Medulla oblongata (tissue), 1 donor: ENCODE measurements at regions not wholly inside any gene's neighbourhood (a gene's known extent, or its start where the extent isn't known, plus 50 kb on each side); places are given as distances from the start of the nearest gene placed in this dataset.
"Not testable (repeated sequence)": the region's sequence is repeated elsewhere in the genome, so short reads cannot be mapped to it uniquely, and the experiment has no call there.

Source experiments
- DNase-seq: peaks from one replicate; pipeline ENCODE4 v3.0.0-alpha.2; 2015; ENCODE audit errors: extremely low spot score

- DNase-seq: no peak
Measured at GRCh38 chr15:93362203-93362602, 273.2 kb upstream of the RGMA start.

GRCh38 chr15:93361703-93362102 lies 272.7 kb upstream of the RGMA start:
- DNase-seq: no peak

- DNase-seq: no peak
Measured at GRCh38 chr15:93360976-93361375, 272.0 kb upstream of the RGMA start.

GRCh38 chr15:93360318-93360717 lies 271.3 kb upstream of the RGMA start:
- no peak for DNase-seq

- no peak for DNase-seq
Measured at GRCh38 chr15:93359425-93360131, 270.6 kb upstream of the RGMA start.

GRCh38 chr15:93359060-93359408 lies 270.0 kb upstream of the RGMA start:
- DNase-seq: no peak

- DNase-seq: no peak
Measured at GRCh38 chr15:93358166-93359059, 269.4 kb upstream of the RGMA start.

- DNase-seq: no peak
Measured at GRCh38 chr15:93348711-93349545, 259.9 kb upstream of the RGMA start.

- no peak for DNase-seq
Measured at GRCh38 chr15:93347986-93348385, 259.0 kb upstream of the RGMA start.

- no peak for DNase-seq
Measured at GRCh38 chr15:93345981-93346380, 257.0 kb upstream of the RGMA start.

- DNase-seq: not testable (repeated sequence)
Measured at GRCh38 chr15:93343402-93343801, 254.4 kb upstream of the RGMA start.

- DNase-seq: no peak
Measured at GRCh38 chr15:93341164-93341563, 252.2 kb upstream of the RGMA start.

- no peak for DNase-seq
Measured at GRCh38 chr15:93340406-93340805, 251.4 kb upstream of the RGMA start.

- no peak for DNase-seq
Measured at GRCh38 chr15:93333796-93334195, 244.8 kb upstream of the RGMA start.

GRCh38 chr15:93333126-93333525 lies 244.1 kb upstream of the RGMA start:
- not testable (repeated sequence) for DNase-seq

GRCh38 chr15:93332168-93332553 lies 243.2 kb upstream of the RGMA start:
- DNase-seq: no peak

- no peak for DNase-seq
Measured at GRCh38 chr15:93331545-93332167, 242.6 kb upstream of the RGMA start.

GRCh38 chr15:93330912-93331544 lies 242.0 kb upstream of the RGMA start:
- DNase-seq: no peak

- DNase-seq: no peak
Measured at GRCh38 chr15:93327364-93327763, 238.4 kb upstream of the RGMA start.

- no peak for DNase-seq
Measured at GRCh38 chr15:93324186-93324975, 235.4 kb upstream of the RGMA start.

- no peak for DNase-seq
Measured at GRCh38 chr15:93321881-93322282, 232.9 kb upstream of the RGMA start.
